HG03039 (cell line): ENCODE measurements at regions not wholly inside any gene's neighbourhood (a gene's known extent, or its start where the extent isn't known, plus 50 kb on each side); places are given as distances from the start of the nearest gene placed in this dataset.

Experiments used
- ATAC-seq: cut with Tn5 transposase; IDR thresholded peaks from one replicate; pipeline ENCODE4 v1.9.1; 2021; ENCODE audit warnings: mild to moderate bottlenecking, moderate library complexity; ENCODE audit not compliant: unreplicated experiment

GRCh38 chr12:127214186-127214585 lies 1052.8 kb upstream of the TMEM132C start:
- ATAC-seq, result no peak

- ATAC-seq, result no peak
Observed at GRCh38 chr12:127223011-127223410, 1044.0 kb upstream of the TMEM132C start.

GRCh38 chr12:127223731-127224130 lies 1043.2 kb upstream of the TMEM132C start:
- no peak for ATAC-seq

- ATAC-seq, result no peak
Observed at GRCh38 chr12:127230843-127231260, 1036.1 kb upstream of the TMEM132C start.

GRCh38 chr12:127231371-127231770 lies 1035.6 kb upstream of the TMEM132C start:
- no peak for ATAC-seq

- no peak for ATAC-seq
Observed at GRCh38 chr12:127233016-127233415, 1034.0 kb upstream of the TMEM132C start.

- no peak for ATAC-seq
Observed at GRCh38 chr12:127235761-127236160, 1031.2 kb upstream of the TMEM132C start.

GRCh38 chr12:127236491-127236890 lies 1030.5 kb upstream of the TMEM132C start:
- no peak for ATAC-seq

- ATAC-seq, result no peak
Observed at GRCh38 chr12:127237151-127237550, 1029.8 kb upstream of the TMEM132C start.

- ATAC-seq, result no peak
Observed at GRCh38 chr12:127238107-127238506, 1028.9 kb upstream of the TMEM132C start.

- ATAC-seq, result no peak
Observed at GRCh38 chr12:127239781-127240180, 1027.2 kb upstream of the TMEM132C start.

- no peak for ATAC-seq
Observed at GRCh38 chr12:127240249-127240929, 1026.6 kb upstream of the TMEM132C start.

- ATAC-seq, result no peak
Observed at GRCh38 chr12:127241072-127241817, 1025.7 kb upstream of the TMEM132C start.

GRCh38 chr12:127245009-127245408 lies 1022.0 kb upstream of the TMEM132C start:
- ATAC-seq, result no peak

GRCh38 chr12:127245437-127245836 lies 1021.5 kb upstream of the TMEM132C start:
- ATAC-seq, result no peak

- no peak for ATAC-seq
Observed at GRCh38 chr12:127247937-127248336, 1019.0 kb upstream of the TMEM132C start.

- ATAC-seq, result no peak
Observed at GRCh38 chr12:127249428-127249827, 1017.5 kb upstream of the TMEM132C start.

- ATAC-seq, result no peak
Observed at GRCh38 chr12:127253797-127254327, 1013.1 kb upstream of the TMEM132C start.

- ATAC-seq, result no peak
Observed at GRCh38 chr12:127254420-127254955, 1012.5 kb upstream of the TMEM132C start.

- ATAC-seq, result no peak
Observed at GRCh38 chr12:127257366-127257935, 1009.5 kb upstream of the TMEM132C start.

GRCh38 chr12:127260531-127260930 lies 1006.4 kb upstream of the TMEM132C start:
- ATAC-seq, result no peak
